ENCODE measurements at regions not wholly inside any gene's neighbourhood (a gene's known extent, or its start where the extent isn't known, plus 50 kb on each side); places are given as distances from the start of the nearest gene placed in this dataset.

- TF ChIP-seq CTCF (IDR thresholded peaks at IDR 0.05), result no peak
- no peak for TF ChIP-seq EZH2phosphoT487 (IDR thresholded peaks at IDR 0.05)
Observed at GRCh38 chr10:126736142-126736541, 65.6 kb upstream of the C10orf90 start.

All from neural progenitor cell (in vitro differentiated cells).